Breast epithelium (tissue), 4 donors: ENCODE measurements at regions not wholly inside any gene's neighbourhood (a gene's known extent, or its start where the extent isn't known, plus 50 kb on each side); places are given as distances from the start of the nearest gene placed in this dataset.

Experiments used
- DNase-seq, 2 donors: peaks; one replicate each; pipeline ENCODE4 v3.0.0-alpha.2; 2019; ENCODE audit warnings: low spot score in 2 of 2
- H3K27ac ChIP-seq, 2 donors: fragments of 200-600 bp; sonication (generic) in 1 of 2; one replicate each; pipeline ENCODE4 v1.5.1; 2016 to 2019; ENCODE audit warnings: mild to moderate bottlenecking in 1 of 2
- H3K27me3 ChIP-seq, 2 donors: fragments of 200-600 bp; sonication (generic) in 1 of 2; one replicate each; pipeline versions ENCODE4 v1.5.1 to v1.6.0; 2017 to 2019; ENCODE audit warnings: control low read depth in 1 of 2, mild to moderate bottlenecking in 1 of 2
- H3K36me3 ChIP-seq: fragments of 200-600 bp; one replicate; pipeline ENCODE4 v1.5.1; 2019
- H3K4me1 ChIP-seq, 2 donors: fragments of 200-600 bp; sonication (generic); one replicate each; pipeline ENCODE4 v1.5.1; 2016 to 2019; ENCODE audit warnings: control low read depth in 1 of 2
- H3K4me3 ChIP-seq, 3 donors: fragments of 200-600 bp; sonication (generic); 1 replicate in 2 of 3; 2 replicates in 1 of 3; pipeline ENCODE4 v1.5.1; 2016 to 2019; ENCODE audit warnings: mild to moderate bottlenecking in 3 of 3, moderate library complexity in 2 of 3
- H3K9me3 ChIP-seq, 2 donors: fragments of 200-600 bp; sonication (generic) in 1 of 2; one replicate each; pipeline ENCODE4 v1.5.1; 2016 to 2019; ENCODE audit warnings: control low read depth in 1 of 2
- CTCF ChIP-seq, 3 donors: fragments of 450-650 bp; IDR thresholded peaks; one replicate each; pipeline ENCODE4 v1.5.1; 2016 to 2017; ENCODE audit warnings: antibody characterized with exemption in 3 of 3, mild to moderate bottlenecking in 3 of 3, moderate library complexity in 3 of 3
- POLR2A ChIP-seq: fragments of 450-650 bp; IDR thresholded peaks from one replicate; pipeline ENCODE4 v1.6.1; 2016; ENCODE audit warnings: antibody characterized with exemption, mild to moderate bottlenecking, moderate library complexity
- POLR2AphosphoS5 ChIP-seq, 3 donors: sonication (generic); formaldehyde crosslinking; IDR thresholded peaks; one replicate each; pipeline ENCODE4 v1.6.1; 2017; ENCODE audit warnings: antibody characterized with exemption in 3 of 3
- intact Hi-C: fragments of 100-400 bp; cut with DNase I; formaldehyde crosslinking; loops from one replicate; pipeline ENCODE4 v1.15.1; 2023; ENCODE audit warnings: low total_unique reads

- Histone ChIP-seq H3K4me1 (no peaks in the 10 kb centered on the region), H3K27ac (no peak overlapping the region), H3K27me3 (no peaks in the 10 kb centered on the region), H3K36me3 (no peaks in the 10 kb centered on the region), H3K9me3 (peaks cover 4 to 18% of the 10 kb centered on the region in 2 donors), H3K4me3 (no peak overlapping the region)
- no peak for DNase-seq
- TF ChIP-seq CTCF (IDR thresholded peaks at IDR 0.05) (no peak), POLR2A (no peak), POLR2AphosphoS5 (IDR thresholded peaks at IDR 0.05) (no peak)
- intact Hi-C loops = no loop called here
Measured at GRCh38 chr1:209457401-209458125, 126.0 kb upstream of the CAMK1G start.

- TF ChIP-seq POLR2A (no peak), CTCF (IDR thresholded peaks at IDR 0.05) (no peak), POLR2AphosphoS5 (IDR thresholded peaks at IDR 0.05) (no peak)
- Histone ChIP-seq H3K4me1 (no peaks in the 10 kb centered on the region), H3K27ac (no peak overlapping the region), H3K27me3 (no peaks in the 10 kb centered on the region), H3K36me3 (no peaks in the 10 kb centered on the region), H3K9me3 (peaks cover 4 to 22% of the 10 kb centered on the region in 2 donors), H3K4me3 (no peak overlapping the region)
- intact Hi-C loops = no loop called here
- no peak for DNase-seq
Measured at GRCh38 chr1:209458921-209459320, 124.6 kb upstream of the CAMK1G start.

- no peaks in the 10 kb centered on the region for H3K27me3 ChIP-seq
- DNase-seq = no peak
- intact Hi-C loops = no loop called here
- no peak overlapping the region for H3K4me3 ChIP-seq
- H3K9me3 ChIP-seq = peaks cover 4 to 22% of the 10 kb centered on the region in 2 donors
- no peaks in the 10 kb centered on the region for H3K4me1 ChIP-seq
- H3K27ac ChIP-seq = no peak overlapping the region
- TF ChIP-seq POLR2A = no peak
- no peaks in the 10 kb centered on the region for H3K36me3 ChIP-seq
Measured at GRCh38 chr1:209461168-209461567, 122.3 kb upstream of the CAMK1G start.

- H3K4me3 ChIP-seq = no peak overlapping the region
- H3K27me3 ChIP-seq = no peaks in the 10 kb centered on the region
- no peaks in the 10 kb centered on the region for H3K36me3 ChIP-seq
- TF ChIP-seq POLR2AphosphoS5 (IDR thresholded peaks at IDR 0.05) (no peak), POLR2A (no peak), CTCF (IDR thresholded peaks at IDR 0.05) (no peak)
- H3K9me3 ChIP-seq = peaks cover 4 to 22% of the 10 kb centered on the region in 2 donors
- intact Hi-C loops = no loop called here
- no peak overlapping the region for H3K27ac ChIP-seq
- DNase-seq = no peak
- H3K4me1 ChIP-seq = no peaks in the 10 kb centered on the region
Measured at GRCh38 chr1:209462433-209462832, 121.1 kb upstream of the CAMK1G start.

- intact Hi-C loops = no loop called here
- no peaks in the 10 kb centered on the region for H3K4me1 ChIP-seq
- DNase-seq = no peak
- no peak overlapping the region for H3K4me3 ChIP-seq
- H3K36me3 ChIP-seq = no peaks in the 10 kb centered on the region
- H3K27me3 ChIP-seq = no peaks in the 10 kb centered on the region
- no peak for TF ChIP-seq POLR2AphosphoS5 (IDR thresholded peaks at IDR 0.05)
- no peak for TF ChIP-seq CTCF (IDR thresholded peaks at IDR 0.05)
- TF ChIP-seq POLR2A = no peak
- no peak overlapping the region for H3K27ac ChIP-seq
- H3K9me3 ChIP-seq = peaks cover 4 to 22% of the 10 kb centered on the region in 2 donors
Measured at GRCh38 chr1:209463441-209463840, 120.1 kb upstream of the CAMK1G start.
